HEK293 (cell line): ENCODE measurements at regions not wholly inside any gene's neighbourhood (a gene's known extent, or its start where the extent isn't known, plus 50 kb on each side); places are given as distances from the start of the nearest gene placed in this dataset.

Experiments
- CTCF ChIP-seq: fragments of 450-650 bp; formaldehyde crosslinking; IDR thresholded peaks from 2 replicates; pipeline ENCODE4 v1.5.1; 2016; ENCODE audit warnings: missing biosample characterization, missing genetic modification characterization
- EGR2 ChIP-seq: fragments of 450-650 bp; formaldehyde crosslinking; IDR thresholded peaks from 2 replicates; pipeline ENCODE4 v1.5.1; 2016; ENCODE audit warnings: low read depth, missing biosample characterization, missing genetic modification characterization
- GLI2 ChIP-seq: fragments of 450-650 bp; formaldehyde crosslinking; IDR thresholded peaks from 2 replicates; pipeline ENCODE4; 2017; ENCODE audit warnings: missing biosample characterization, missing genetic modification characterization, low read depth, borderline replicate concordance
- HOXD13 ChIP-seq: sonication (generic); formaldehyde crosslinking; IDR thresholded peaks from 2 replicates; pipeline ENCODE4 v1.8.0; 2022; ENCODE audit warnings: missing genetic modification reagents, borderline replicate concordance
- RBAK ChIP-seq: fragments of 450-650 bp; formaldehyde crosslinking; IDR thresholded peaks from 2 replicates; pipeline ENCODE4 v1.5.1; 2016; ENCODE audit warnings: missing biosample characterization, missing genetic modification characterization
- ZIC2 ChIP-seq: fragments of 450-650 bp; formaldehyde crosslinking; IDR thresholded peaks from 2 replicates; pipeline ENCODE4 v1.5.1; 2016; ENCODE audit warnings: missing biosample characterization, missing genetic modification characterization
- ZNF2 ChIP-seq: fragments of 450-650 bp; formaldehyde crosslinking; IDR thresholded peaks from 2 replicates; pipeline ENCODE4 v1.5.1; 2016; ENCODE audit warnings: missing biosample characterization, missing genetic modification characterization
- ZNF239 ChIP-seq: fragments of 450-650 bp; formaldehyde crosslinking; IDR thresholded peaks from 2 replicates; pipeline ENCODE4 v1.5.1; 2016; ENCODE audit warnings: missing biosample characterization, missing genetic modification characterization
- ZNF302 ChIP-seq: fragments of 450-650 bp; formaldehyde crosslinking; IDR thresholded peaks from 2 replicates; pipeline ENCODE4 v1.5.1; 2016; ENCODE audit warnings: missing biosample characterization, missing genetic modification characterization, low read depth
- ZNF354C ChIP-seq: fragments of 450-650 bp; formaldehyde crosslinking; IDR thresholded peaks from 2 replicates; pipeline ENCODE4 v1.5.1; 2016; ENCODE audit warnings: missing biosample characterization, missing genetic modification characterization, low read depth, borderline replicate concordance
- ZNF394 ChIP-seq: fragments of 450-650 bp; formaldehyde crosslinking; IDR thresholded peaks from 2 replicates; pipeline ENCODE4 v1.5.1; 2016; ENCODE audit warnings: missing biosample characterization, missing genetic modification characterization, mild to moderate bottlenecking, moderate library complexity, borderline replicate concordance
- ZNF596 ChIP-seq: fragments of 450-650 bp; IDR thresholded peaks from 2 replicates; pipeline ENCODE4 v1.5.0; 2018; ENCODE audit warnings: missing biosample characterization, mild to moderate bottlenecking, missing genetic modification characterization, moderate library complexity
- ZNF629 ChIP-seq: fragments of 450-650 bp; formaldehyde crosslinking; IDR thresholded peaks from 2 replicates; pipeline ENCODE4 v1.5.1; 2017; ENCODE audit warnings: missing biosample characterization, missing genetic modification characterization
- ZNF707 ChIP-seq: fragments of 450-650 bp; formaldehyde crosslinking; IDR thresholded peaks from 2 replicates; pipeline ENCODE4 v1.5.1; 2016; ENCODE audit warnings: missing biosample characterization, missing genetic modification characterization
- TF ChIP-seq, protein P1 (sequence below): fragments of 450-650 bp; formaldehyde crosslinking; IDR thresholded peaks from 2 replicates; pipeline ENCODE4 v1.5.1; 2016; ENCODE audit warnings: missing biosample characterization, missing genetic modification characterization
- TF ChIP-seq, protein P2 (sequence below): fragments of 450-650 bp; formaldehyde crosslinking; conservative IDR thresholded peaks from 2 replicates; pipeline ENCODE4 v1.5.1; 2016; ENCODE audit warnings: low read depth, missing biosample characterization, missing genetic modification characterization
- TF ChIP-seq, protein P3 (sequence below): fragments of 450-650 bp; formaldehyde crosslinking; IDR thresholded peaks from 2 replicates; pipeline ENCODE4 v1.5.1; 2016; ENCODE audit warnings: missing biosample characterization, missing genetic modification characterization
- TF ChIP-seq, protein P4 (sequence below): fragments of 450-650 bp; formaldehyde crosslinking; IDR thresholded peaks from 2 replicates; pipeline ENCODE4 v1.5.1; 2016; ENCODE audit warnings: missing biosample characterization, missing genetic modification characterization, low read depth
- TF ChIP-seq, protein P5 (sequence below): fragments of 450-650 bp; formaldehyde crosslinking; IDR thresholded peaks from 2 replicates; pipeline ENCODE4 v1.5.1; 2017; ENCODE audit warnings: missing biosample characterization, missing genetic modification characterization

DNA sequence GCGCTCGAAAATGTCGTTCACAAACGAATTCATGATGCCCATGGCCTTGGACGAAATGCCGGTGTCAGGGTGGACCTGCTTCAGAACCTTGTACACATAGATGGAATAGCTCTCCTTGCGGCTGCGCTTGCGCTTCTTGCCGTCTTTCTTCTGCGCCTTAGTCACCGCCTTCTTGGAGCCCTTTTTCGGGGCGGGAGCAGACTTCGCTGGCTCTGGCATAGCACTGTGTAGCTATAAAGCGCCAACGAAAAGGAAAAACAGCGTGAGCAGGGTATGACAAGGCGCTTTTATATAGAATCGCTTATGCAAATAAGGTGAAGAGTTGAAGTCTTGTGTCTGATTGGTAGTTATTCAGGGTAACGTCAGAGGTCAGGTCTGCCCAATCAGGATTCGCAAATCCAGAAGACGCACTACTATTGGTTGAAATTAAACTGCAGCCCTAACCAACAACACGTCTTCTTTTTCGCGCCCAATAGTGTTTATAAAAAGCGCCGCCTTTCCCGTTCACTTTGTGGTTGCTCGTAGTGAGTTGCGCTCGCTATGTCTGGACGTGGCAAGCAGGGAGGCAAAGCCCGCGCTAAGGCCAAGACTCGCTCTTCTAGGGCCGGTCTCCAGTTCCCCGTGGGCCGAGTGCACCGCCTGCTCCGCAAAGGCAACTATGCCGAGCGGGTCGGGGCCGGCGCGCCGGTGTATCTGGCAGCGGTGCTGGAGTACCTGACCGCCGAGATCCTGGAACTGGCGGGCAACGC lies 114.8 kb upstream of the PRSS16 start (continued):
- TF ChIP-seq, protein P1, sequence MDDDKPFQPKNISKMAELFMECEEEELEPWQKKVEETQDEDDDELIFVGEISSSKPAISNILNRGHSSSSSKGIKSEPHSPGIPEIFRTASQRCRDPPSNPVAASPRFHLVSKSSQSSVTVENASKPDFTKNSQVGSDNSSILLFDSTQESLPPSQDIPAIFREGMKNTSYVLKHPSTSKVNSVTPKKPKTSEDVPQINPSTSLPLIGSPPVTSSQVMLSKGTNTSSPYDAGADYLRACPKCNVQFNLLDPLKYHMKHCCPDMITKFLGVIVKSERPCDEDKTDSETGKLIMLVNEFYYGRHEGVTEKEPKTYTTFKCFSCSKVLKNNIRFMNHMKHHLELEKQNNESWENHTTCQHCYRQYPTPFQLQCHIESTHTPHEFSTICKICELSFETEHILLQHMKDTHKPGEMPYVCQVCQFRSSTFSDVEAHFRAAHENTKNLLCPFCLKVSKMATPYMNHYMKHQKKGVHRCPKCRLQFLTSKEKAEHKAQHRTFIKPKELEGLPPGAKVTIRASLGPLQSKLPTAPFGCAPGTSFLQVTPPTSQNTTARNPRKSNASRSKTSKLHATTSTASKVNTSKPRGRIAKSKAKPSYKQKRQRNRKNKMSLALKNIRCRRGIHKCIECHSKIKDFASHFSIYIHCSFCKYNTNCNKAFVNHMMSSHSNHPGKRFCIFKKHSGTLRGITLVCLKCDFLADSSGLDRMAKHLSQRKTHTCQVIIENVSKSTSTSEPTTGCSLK (tag by site-specific recombination), result no peak
- TF ChIP-seq ZNF629 (tag by site-specific recombination) (no peak), ZNF354C (tag by site-specific recombination) (no peak), ZNF596 (peak; percentile 65), ZNF2 (peak; percentile 72), ZIC2 (tag by site-specific recombination) (no peak), ZNF302 (tag by site-specific recombination) (no peak), ZNF707 (tag by site-specific recombination) (no peak), RBAK (tag by site-specific recombination) (no peak), HOXD13 (CRISPR knock-in tag) (no peak), CTCF (tag by site-specific recombination) (no peak), EGR2 (tag by site-specific recombination) (no peak), ZNF239 (tag by site-specific recombination) (no peak), GLI2 (tag by site-specific recombination) (no peak), ZNF394 (tag by site-specific recombination) (peak; percentile 94)
- TF ChIP-seq, protein P2, sequence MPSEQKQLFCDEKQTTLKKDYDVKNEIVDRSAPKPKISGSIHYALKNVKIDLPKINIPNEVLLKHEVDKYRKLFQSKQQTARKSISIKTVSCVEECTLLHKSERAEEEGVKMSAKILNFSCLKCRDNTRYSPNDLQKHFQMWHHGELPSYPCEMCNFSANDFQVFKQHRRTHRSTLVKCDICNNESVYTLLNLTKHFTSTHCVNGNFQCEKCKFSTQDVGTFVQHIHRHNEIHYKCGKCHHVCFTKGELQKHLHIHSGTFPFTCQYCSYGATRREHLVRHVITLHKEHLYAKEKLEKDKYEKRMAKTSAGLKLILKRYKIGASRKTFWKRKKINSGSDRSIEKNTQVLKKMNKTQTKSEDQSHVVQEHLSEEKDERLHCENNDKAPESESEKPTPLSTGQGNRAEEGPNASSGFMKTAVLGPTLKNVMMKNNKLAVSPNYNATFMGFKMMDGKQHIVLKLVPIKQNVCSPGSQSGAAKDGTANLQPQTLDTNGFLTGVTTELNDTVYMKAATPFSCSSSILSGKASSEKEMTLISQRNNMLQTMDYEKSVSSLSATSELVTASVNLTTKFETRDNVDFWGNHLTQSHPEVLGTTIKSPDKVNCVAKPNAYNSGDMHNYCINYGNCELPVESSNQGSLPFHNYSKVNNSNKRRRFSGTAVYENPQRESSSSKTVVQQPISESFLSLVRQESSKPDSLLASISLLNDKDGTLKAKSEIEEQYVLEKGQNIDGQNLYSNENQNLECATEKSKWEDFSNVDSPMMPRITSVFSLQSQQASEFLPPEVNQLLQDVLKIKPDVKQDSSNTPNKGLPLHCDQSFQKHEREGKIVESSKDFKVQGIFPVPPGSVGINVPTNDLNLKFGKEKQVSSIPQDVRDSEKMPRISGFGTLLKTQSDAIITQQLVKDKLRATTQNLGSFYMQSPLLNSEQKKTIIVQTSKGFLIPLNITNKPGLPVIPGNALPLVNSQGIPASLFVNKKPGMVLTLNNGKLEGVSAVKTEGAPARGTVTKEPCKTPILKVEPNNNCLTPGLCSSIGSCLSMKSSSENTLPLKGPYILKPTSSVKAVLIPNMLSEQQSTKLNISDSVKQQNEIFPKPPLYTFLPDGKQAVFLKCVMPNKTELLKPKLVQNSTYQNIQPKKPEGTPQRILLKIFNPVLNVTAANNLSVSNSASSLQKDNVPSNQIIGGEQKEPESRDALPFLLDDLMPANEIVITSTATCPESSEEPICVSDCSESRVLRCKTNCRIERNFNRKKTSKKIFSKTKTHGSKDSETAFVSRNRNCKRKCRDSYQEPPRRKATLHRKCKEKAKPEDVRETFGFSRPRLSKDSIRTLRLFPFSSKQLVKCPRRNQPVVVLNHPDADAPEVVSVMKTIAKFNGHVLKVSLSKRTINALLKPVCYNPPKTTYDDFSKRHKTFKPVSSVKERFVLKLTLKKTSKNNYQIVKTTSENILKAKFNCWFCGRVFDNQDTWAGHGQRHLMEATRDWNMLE (tag by site-specific recombination), result no peak
- TF ChIP-seq, protein P3, sequence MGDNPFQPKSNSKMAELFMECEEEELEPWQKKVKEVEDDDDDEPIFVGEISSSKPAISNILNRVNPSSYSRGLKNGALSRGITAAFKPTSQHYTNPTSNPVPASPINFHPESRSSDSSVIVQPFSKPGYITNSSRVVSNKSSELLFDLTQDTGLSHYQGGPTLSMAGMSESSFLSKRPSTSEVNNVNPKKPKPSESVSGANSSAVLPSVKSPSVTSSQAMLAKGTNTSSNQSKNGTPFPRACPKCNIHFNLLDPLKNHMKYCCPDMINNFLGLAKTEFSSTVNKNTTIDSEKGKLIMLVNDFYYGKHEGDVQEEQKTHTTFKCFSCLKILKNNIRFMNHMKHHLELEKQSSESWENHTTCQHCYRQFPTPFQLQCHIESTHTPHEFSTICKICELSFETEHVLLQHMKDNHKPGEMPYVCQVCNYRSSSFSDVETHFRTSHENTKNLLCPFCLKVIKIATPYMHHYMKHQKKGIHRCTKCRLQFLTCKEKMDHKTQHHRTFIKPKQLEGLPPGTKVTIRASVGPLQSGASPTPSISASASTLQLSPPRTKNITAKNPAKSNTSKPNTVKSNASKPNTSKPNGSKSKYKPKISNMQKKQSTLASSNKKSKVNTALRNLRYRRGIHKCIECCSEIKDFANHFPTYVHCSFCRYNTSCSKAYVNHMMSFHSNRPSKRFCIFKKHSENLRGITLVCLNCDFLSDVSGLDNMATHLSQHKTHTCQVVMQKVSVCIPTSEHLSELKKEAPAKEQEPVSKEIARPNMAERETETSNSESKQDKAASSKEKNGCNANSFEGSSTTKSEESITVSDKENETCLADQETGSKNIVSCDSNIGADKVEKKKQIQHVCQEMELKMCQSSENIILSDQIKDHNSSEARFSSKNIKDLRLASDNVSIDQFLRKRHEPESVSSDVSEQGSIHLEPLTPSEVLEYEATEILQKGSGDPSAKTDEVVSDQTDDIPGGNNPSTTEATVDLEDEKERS (tag by site-specific recombination), result no peak
- TF ChIP-seq, protein P4, sequence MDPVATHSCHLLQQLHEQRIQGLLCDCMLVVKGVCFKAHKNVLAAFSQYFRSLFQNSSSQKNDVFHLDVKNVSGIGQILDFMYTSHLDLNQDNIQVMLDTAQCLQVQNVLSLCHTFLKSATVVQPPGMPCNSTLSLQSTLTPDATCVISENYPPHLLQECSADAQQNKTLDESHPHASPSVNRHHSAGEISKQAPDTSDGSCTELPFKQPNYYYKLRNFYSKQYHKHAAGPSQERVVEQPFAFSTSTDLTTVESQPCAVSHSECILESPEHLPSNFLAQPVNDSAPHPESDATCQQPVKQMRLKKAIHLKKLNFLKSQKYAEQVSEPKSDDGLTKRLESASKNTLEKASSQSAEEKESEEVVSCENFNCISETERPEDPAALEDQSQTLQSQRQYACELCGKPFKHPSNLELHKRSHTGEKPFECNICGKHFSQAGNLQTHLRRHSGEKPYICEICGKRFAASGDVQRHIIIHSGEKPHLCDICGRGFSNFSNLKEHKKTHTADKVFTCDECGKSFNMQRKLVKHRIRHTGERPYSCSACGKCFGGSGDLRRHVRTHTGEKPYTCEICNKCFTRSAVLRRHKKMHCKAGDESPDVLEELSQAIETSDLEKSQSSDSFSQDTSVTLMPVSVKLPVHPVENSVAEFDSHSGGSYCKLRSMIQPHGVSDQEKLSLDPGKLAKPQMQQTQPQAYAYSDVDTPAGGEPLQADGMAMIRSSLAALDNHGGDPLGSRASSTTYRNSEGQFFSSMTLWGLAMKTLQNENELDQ (tag by site-specific recombination), result no peak
- TF ChIP-seq, protein P5, sequence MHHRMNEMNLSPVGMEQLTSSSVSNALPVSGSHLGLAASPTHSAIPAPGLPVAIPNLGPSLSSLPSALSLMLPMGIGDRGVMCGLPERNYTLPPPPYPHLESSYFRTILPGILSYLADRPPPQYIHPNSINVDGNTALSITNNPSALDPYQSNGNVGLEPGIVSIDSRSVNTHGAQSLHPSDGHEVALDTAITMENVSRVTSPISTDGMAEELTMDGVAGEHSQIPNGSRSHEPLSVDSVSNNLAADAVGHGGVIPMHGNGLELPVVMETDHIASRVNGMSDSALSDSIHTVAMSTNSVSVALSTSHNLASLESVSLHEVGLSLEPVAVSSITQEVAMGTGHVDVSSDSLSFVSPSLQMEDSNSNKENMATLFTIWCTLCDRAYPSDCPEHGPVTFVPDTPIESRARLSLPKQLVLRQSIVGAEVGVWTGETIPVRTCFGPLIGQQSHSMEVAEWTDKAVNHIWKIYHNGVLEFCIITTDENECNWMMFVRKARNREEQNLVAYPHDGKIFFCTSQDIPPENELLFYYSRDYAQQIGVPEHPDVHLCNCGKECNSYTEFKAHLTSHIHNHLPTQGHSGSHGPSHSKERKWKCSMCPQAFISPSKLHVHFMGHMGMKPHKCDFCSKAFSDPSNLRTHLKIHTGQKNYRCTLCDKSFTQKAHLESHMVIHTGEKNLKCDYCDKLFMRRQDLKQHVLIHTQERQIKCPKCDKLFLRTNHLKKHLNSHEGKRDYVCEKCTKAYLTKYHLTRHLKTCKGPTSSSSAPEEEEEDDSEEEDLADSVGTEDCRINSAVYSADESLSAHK (tag by site-specific recombination), result no peak
